ENCODE measurements at regions not wholly inside any gene's neighbourhood (a gene's known extent, or its start where the extent isn't known, plus 50 kb on each side); places are given as distances from the start of the nearest gene placed in this dataset.
A peak's percentile ranks its signal among the peaks of the same experiment; 100 is the strongest.

GRCh38 chr3:190182418-190183043 is 61.8 kb upstream of the P3H2 start:
- Histone ChIP-seq H3K56ac (ENCODE audit: extremely low read depth, insufficient read depth, low read length) (peak overlapping the region; percentile 91), H4K91ac (ENCODE audit: insufficient read depth, low read depth, low read length) (peak overlapping the region; percentile 66), H2AK5ac (ENCODE audit: low read depth, low read length) (no peak overlapping the region), H3K4me3 (ENCODE audit: insufficient read depth, low read depth, low read length) (peak overlapping the region; percentile 11; the same call in 1 of the 2 replicates), H2BK20ac (ENCODE audit: low read depth, low read length) (peak overlapping the region; percentile 99), H3K27ac (ENCODE audit: insufficient read depth, low read length) (peak overlapping the region; percentile 33), H4K20me1 (ENCODE audit: insufficient read depth, low read length) (no peaks in the 10 kb centered on the region), H3K79me1 (ENCODE audit: low read depth in 1 of 2, low read length in 2 of 2) (peaks cover 0 to 15% of the 10 kb centered on the region in 2 experiments; a peak in 2 of 4 replicates), H3K27me3 (ENCODE audit: control insufficient read depth, insufficient read depth, low read length) (no peaks in the 10 kb centered on the region), H2BK5ac (ENCODE audit: low read depth, low read length, poor library complexity, severe bottlenecking) (peak overlapping the region; percentile 98), H3K9me3 (ENCODE audit: control insufficient read depth, insufficient read depth, low read length) (no peaks in the 10 kb centered on the region), H2AK9ac (replicated peaks; ENCODE audit: low read depth, low read length, poor library complexity) (no peak overlapping the region), H4K5ac (ENCODE audit: low read depth, low read length) (peak overlapping the region; percentile 47; the same call in 1 of the 2 replicates), H3K9me1 (ENCODE audit: insufficient read depth, low read length) (peaks cover 10% of the 10 kb centered on the region), H3K23ac (ENCODE audit: low read depth, low read length) (peak overlapping the region; percentile 72), H2BK120ac (ENCODE audit: low read depth, low read length) (peak overlapping the region; percentile 96), H3K36me3 (ENCODE audit: control insufficient read depth, insufficient read depth, low read length) (no peaks in the 10 kb centered on the region), H3K4me2 (ENCODE audit: low read depth, low read length) (peak overlapping the region; percentile 74; the same call in 1 of the 2 replicates), H3K18ac (ENCODE audit: low read depth, low read length) (peak overlapping the region; percentile 82; the same call in 1 of the 2 replicates), H3K14ac (replicated peaks; ENCODE audit: low read depth, low read length) (peak overlapping the region; percentile 82), H4K8ac (ENCODE audit: low read depth in 2 of 2, low read length in 2 of 2) (peak overlapping the region; percentile 37 to 86; a peak in 3 of 4 replicates), H3K4ac (ENCODE audit: low read depth, low read length) (peak overlapping the region; percentile 97), H3K4me1 (ENCODE audit: control insufficient read depth, insufficient read depth, low read length) (peaks cover 6% of the 10 kb centered on the region; the same call in 1 of the 2 replicates), H2BK15ac (ENCODE audit: low read depth, low read length) (peak overlapping the region; percentile 26; the same call in 1 of the 3 replicates), H2AFZ (replicated peaks; ENCODE audit: low read length, poor library complexity) (no peak overlapping the region), H3K9ac (ENCODE audit: low read depth, low read length) (no peak overlapping the region; the same call in 1 of the 2 replicates)
- peak; percentile 32 for ATAC-seq (ENCODE audit: low read depth)
- 0% methylated on average over 6 of the region's 12 CpGs; no CpG with 5 or more reads in 1 of the 2 experiments for WGBS, 2 experiments (ENCODE audit: extremely low coverage in 2 of 2, insufficient read length in 1 of 2)
- DNase-seq = peak; percentile 93
- BruUV-seq (replicated peaks) = no TSS peak
- intact Hi-C loops (cut with micrococcal nuclease) = loop anchor here (1.0 kb wide), 1 partner anchor 30 kb away; no protein-coding TSS in a partner anchor
- ChIA-PET CTCF (no interaction called here), POLR2A (ENCODE audit: unreplicated experiment) (no interaction called here)
- dilution Hi-C loops (cut with HindIII; ENCODE audit: low sequenced_read_pairs, unreplicated experiment) = no loop called here
- in situ Hi-C loops (cut with MboI; ENCODE audit: low sequenced_read_pairs) = no loop called here
- TF ChIP-seq FOS (IDR thresholded peaks at IDR 0.05; ENCODE audit: low read depth, low read length) = peak; percentile 61; the same call in 1 of the 2 replicates
- no peak for TF ChIP-seq ELK1 (IDR thresholded peaks at IDR 0.05; ENCODE audit: borderline replicate concordance, low read depth, low read length)
- peak; percentile 34; the same call in 1 of the 2 replicates for TF ChIP-seq BHLHE40 (IDR thresholded peaks at IDR 0.05; ENCODE audit: low read depth, low read length)
- no peak for TF ChIP-seq MXI1 (IDR thresholded peaks at IDR 0.05; ENCODE audit: borderline replicate concordance, low read depth, low read length)
- TF ChIP-seq CTCF (conservative IDR thresholded peaks at IDR 0.05; ENCODE audit: low read depth, low read length) = no peak
- TF ChIP-seq CEBPB (IDR thresholded peaks at IDR 0.05; ENCODE audit: low read depth, low read length) = 0 out of 2 replicates have a peak, but pooled peaks have one; percentile 3
- TF ChIP-seq NFE2L2 (IDR thresholded peaks at IDR 0.05; ENCODE audit: low read depth, low read length) = peak; percentile 24; the same call in 1 of the 2 replicates
- no peak for TF ChIP-seq MAFK (IDR thresholded peaks at IDR 0.05; ENCODE audit: low read depth, low read length)
- no peak for TF ChIP-seq CHD1 (IDR thresholded peaks at IDR 0.05; ENCODE audit: low read depth, low read length)
- TF ChIP-seq SMC3 (IDR thresholded peaks at IDR 0.05; ENCODE audit: low read depth, low read length) = no peak
- TF ChIP-seq POLR2A (IDR thresholded peaks at IDR 0.05; ENCODE audit: low read depth, low read length) = peak; percentile 29; the same call in 1 of the 2 replicates
- no peak for TF ChIP-seq RFX5 (IDR thresholded peaks at IDR 0.05; ENCODE audit: low read depth, low read length)
- TF ChIP-seq RAD21 (IDR thresholded peaks at IDR 0.05; ENCODE audit: low read length) = no peak
- TF ChIP-seq USF2 (IDR thresholded peaks at IDR 0.05; ENCODE audit: low read depth, low read length) = no peak
- TF ChIP-seq RCOR1 (IDR thresholded peaks at IDR 0.05; ENCODE audit: insufficient replicate concordance, low read length) = no peak
